Loucy (cell line): ENCODE measurements at regions not wholly inside any gene's neighbourhood (a gene's known extent, or its start where the extent isn't known, plus 50 kb on each side); places are given as distances from the start of the nearest gene placed in this dataset.
A peak's percentile ranks its signal among the peaks of the same experiment; 100 is the strongest.

Source experiments
- H2AFZ ChIP-seq: fragments of 200-600 bp; sonication (generic); 2 replicates; pipeline ENCODE4 v1.6.0; 2016; ENCODE audit warnings: antibody characterized with exemption, mild to moderate bottlenecking, low read length, moderate library complexity
- H3F3A ChIP-seq: fragments of 200-600 bp; 2 replicates; pipeline ENCODE4 v1.6.0; 2016; ENCODE audit warnings: antibody characterized with exemption, low read depth, mild to moderate bottlenecking
- H3K27me3 ChIP-seq: fragments of 200-600 bp; sonication (generic); 2 replicates; pipeline ENCODE4 v1.6.1; 2014; ENCODE audit warnings: low read length, mild to moderate bottlenecking; ENCODE audit not compliant: insufficient read depth, poor library complexity, severe bottlenecking
- H3K36me3 ChIP-seq: fragments of 200-600 bp; sonication (generic); 2 replicates; pipeline ENCODE4 v1.6.1; 2016; ENCODE audit warnings: low read length; ENCODE audit not compliant: insufficient read depth
- H3K4me1 ChIP-seq: fragments of 200-600 bp; sonication (generic); 2 replicates; pipeline ENCODE4 v1.5.1; 2014; ENCODE audit warnings: low read length, mild to moderate bottlenecking; ENCODE audit not compliant: insufficient read depth, poor library complexity, severe bottlenecking
- H3K4me2 ChIP-seq: fragments of 200-600 bp; sonication (generic); 2 replicates; pipeline ENCODE4 v1.6.0; 2014; ENCODE audit warnings: antibody characterized with exemption, low read length, low read depth, mild to moderate bottlenecking; ENCODE audit not compliant: poor library complexity, severe bottlenecking
- H3K4me3 ChIP-seq: fragments of 200-600 bp; sonication (generic); 2 replicates; pipeline ENCODE4 v1.5.1; 2014; ENCODE audit warnings: low read length, mild to moderate bottlenecking, mixed read lengths; ENCODE audit not compliant: poor library complexity, severe bottlenecking
- H3K79me2 ChIP-seq: fragments of 200-600 bp; sonication (generic); 2 replicates; pipeline ENCODE4 v1.6.1; 2014; ENCODE audit warnings: low read length; ENCODE audit not compliant: insufficient read depth
- H3K9ac ChIP-seq: fragments of 200-600 bp; sonication (generic); 2 replicates; pipeline ENCODE4 v1.6.0; 2014; ENCODE audit warnings: mild to moderate bottlenecking, low read depth, low read length, moderate library complexity; ENCODE audit not compliant: poor library complexity, severe bottlenecking
- H3K9me2 ChIP-seq: fragments of 200-600 bp; sonication (generic); replicated peaks from 2 replicates; pipeline ENCODE4 v1.6.1; 2016; ENCODE audit warnings: low read depth, low read length, mixed read lengths
- H3K9me3 ChIP-seq: fragments of 200-600 bp; sonication (generic); 2 replicates; pipeline ENCODE4 v1.6.1; 2014; ENCODE audit warnings: mild to moderate bottlenecking, antibody characterized with exemption, low read length, low read depth; ENCODE audit not compliant: insufficient read depth
- H4K20me1 ChIP-seq: fragments of 200-600 bp; sonication (generic); 2 replicates; pipeline ENCODE4 v1.6.0; 2014; ENCODE audit warnings: antibody characterized with exemption, low read length, mild to moderate bottlenecking; ENCODE audit not compliant: insufficient read depth, poor library complexity, severe bottlenecking
- EZH2phosphoT487 ChIP-seq: fragments of 200-600 bp; IDR thresholded peaks from 2 replicates; pipeline ENCODE4 v1.6.1; 2018; ENCODE audit warnings: antibody characterized with exemption, mild to moderate bottlenecking, moderate library complexity, borderline replicate concordance
- TF ChIP-seq, protein P1 (sequence below): fragments of 200-600 bp; sonication (generic); conservative IDR thresholded peaks from 2 replicates; pipeline ENCODE4 v1.5.1; 2014; ENCODE audit warnings: mild to moderate bottlenecking, antibody characterized with exemption, low read length

DNA sequence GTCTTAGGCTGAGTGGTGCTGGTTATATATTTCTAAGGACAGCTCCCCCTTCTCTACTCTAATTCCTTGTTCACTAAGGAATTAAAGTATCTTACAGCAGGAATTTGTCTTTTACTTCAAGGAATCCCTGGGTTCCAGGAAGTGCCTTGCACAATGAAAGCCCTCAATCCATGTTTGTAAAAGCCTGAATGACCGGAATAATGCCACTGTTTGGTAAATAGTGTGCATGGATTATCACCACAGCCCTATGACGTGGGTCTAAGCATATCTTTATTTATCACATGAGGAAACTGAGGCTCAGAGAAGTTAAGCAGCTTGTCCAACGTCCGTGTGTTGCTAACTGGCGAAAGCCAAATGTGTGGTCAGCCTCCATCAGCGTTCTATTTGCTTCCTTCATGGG, 135.7 kb upstream of the NAV2 start:
- no peaks in the 10 kb centered on the region for H3K9me2 ChIP-seq
- H4K20me1 ChIP-seq = no peaks in the 10 kb centered on the region
- H3K4me2 ChIP-seq = peak overlapping the region; percentile 80
- H3K36me3 ChIP-seq = no peaks in the 10 kb centered on the region
- no peak for TF ChIP-seq EZH2phosphoT487
- TF ChIP-seq, protein P1, sequence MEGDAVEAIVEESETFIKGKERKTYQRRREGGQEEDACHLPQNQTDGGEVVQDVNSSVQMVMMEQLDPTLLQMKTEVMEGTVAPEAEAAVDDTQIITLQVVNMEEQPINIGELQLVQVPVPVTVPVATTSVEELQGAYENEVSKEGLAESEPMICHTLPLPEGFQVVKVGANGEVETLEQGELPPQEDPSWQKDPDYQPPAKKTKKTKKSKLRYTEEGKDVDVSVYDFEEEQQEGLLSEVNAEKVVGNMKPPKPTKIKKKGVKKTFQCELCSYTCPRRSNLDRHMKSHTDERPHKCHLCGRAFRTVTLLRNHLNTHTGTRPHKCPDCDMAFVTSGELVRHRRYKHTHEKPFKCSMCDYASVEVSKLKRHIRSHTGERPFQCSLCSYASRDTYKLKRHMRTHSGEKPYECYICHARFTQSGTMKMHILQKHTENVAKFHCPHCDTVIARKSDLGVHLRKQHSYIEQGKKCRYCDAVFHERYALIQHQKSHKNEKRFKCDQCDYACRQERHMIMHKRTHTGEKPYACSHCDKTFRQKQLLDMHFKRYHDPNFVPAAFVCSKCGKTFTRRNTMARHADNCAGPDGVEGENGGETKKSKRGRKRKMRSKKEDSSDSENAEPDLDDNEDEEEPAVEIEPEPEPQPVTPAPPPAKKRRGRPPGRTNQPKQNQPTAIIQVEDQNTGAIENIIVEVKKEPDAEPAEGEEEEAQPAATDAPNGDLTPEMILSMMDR = no peak
- peak overlapping the region; percentile 61 for H3K4me3 ChIP-seq
- H3F3A ChIP-seq = peaks cover 7% of the 10 kb centered on the region
- 0 out of 2 replicates have a peak overlapping the region, but pooled peaks have one; percentile 48 for H2AFZ ChIP-seq
- no peaks in the 10 kb centered on the region for H3K9me3 ChIP-seq
- no peaks in the 10 kb centered on the region for H3K79me2 ChIP-seq
- H3K9ac ChIP-seq = peak overlapping the region; percentile 65
- peaks cover 72% of the 10 kb centered on the region for H3K4me1 ChIP-seq
- H3K27me3 ChIP-seq = no peaks in the 10 kb centered on the region

DNA sequence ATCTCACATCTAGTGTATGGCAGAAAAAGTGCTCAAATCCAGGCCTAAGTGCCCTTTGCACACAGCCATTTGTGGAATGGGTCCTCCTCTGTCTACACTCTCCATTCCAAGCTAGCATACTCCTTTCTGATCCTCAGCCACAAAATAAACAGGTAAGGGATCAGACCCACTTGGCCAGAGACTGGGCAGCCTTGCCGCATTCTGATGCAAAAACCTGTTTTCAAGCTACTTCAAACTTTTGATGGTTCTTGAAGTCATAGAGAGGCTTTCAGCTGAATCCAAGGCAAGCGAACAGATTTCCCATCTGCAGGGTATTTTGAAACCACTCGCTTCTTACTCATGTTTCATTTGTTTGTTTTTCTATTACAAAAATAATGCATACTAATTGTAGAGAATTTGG, 136.6 kb upstream of the NAV2 start:
- no peaks in the 10 kb centered on the region for H4K20me1 ChIP-seq
- peaks cover 72% of the 10 kb centered on the region for H3K4me1 ChIP-seq
- H3K27me3 ChIP-seq = no peaks in the 10 kb centered on the region
- no peaks in the 10 kb centered on the region for H3K79me2 ChIP-seq
- H3K4me2 ChIP-seq = no peak overlapping the region
- H3K36me3 ChIP-seq = no peaks in the 10 kb centered on the region
- no peaks in the 10 kb centered on the region for H3K9me2 ChIP-seq
- H3K4me3 ChIP-seq = no peak overlapping the region
- peaks cover 7% of the 10 kb centered on the region for H3F3A ChIP-seq
- no peak overlapping the region for H2AFZ ChIP-seq
- no peak for TF ChIP-seq EZH2phosphoT487
- TF ChIP-seq, protein P1 = no peak
- no peaks in the 10 kb centered on the region for H3K9me3 ChIP-seq
- H3K9ac ChIP-seq = no peak overlapping the region

DNA sequence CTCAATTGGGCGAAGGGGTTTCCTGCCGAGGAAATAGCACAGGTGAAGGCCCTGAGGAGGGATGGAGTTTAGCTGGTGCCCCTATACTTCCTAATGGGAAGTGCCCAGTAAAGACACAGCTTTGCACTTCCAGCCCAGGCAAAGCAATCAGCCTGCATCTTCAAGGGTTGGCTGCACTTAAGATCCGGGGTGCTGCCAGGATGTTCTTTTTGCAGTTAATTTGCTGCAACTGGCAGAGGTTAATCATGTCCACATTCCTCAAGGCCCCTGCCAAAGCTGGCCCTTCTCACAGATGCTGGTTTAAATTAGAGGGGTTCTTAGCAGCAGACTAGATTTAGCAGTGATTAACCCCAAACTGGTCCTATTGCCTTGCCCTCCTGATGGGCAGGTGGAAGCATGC, 137.7 kb upstream of the NAV2 start:
- no peaks in the 10 kb centered on the region for H3K9me2 ChIP-seq
- H3K27me3 ChIP-seq = no peaks in the 10 kb centered on the region
- H3K4me2 ChIP-seq = no peak overlapping the region
- H3F3A ChIP-seq = peaks cover 7% of the 10 kb centered on the region
- TF ChIP-seq EZH2phosphoT487 = no peak
- H3K4me3 ChIP-seq = no peak overlapping the region
- no peaks in the 10 kb centered on the region for H3K79me2 ChIP-seq
- no peaks in the 10 kb centered on the region for H3K36me3 ChIP-seq
- no peak overlapping the region for H2AFZ ChIP-seq
- no peaks in the 10 kb centered on the region for H3K9me3 ChIP-seq
- no peaks in the 10 kb centered on the region for H4K20me1 ChIP-seq
- no peak overlapping the region for H3K9ac ChIP-seq
- H3K4me1 ChIP-seq = peaks cover 62% of the 10 kb centered on the region

DNA sequence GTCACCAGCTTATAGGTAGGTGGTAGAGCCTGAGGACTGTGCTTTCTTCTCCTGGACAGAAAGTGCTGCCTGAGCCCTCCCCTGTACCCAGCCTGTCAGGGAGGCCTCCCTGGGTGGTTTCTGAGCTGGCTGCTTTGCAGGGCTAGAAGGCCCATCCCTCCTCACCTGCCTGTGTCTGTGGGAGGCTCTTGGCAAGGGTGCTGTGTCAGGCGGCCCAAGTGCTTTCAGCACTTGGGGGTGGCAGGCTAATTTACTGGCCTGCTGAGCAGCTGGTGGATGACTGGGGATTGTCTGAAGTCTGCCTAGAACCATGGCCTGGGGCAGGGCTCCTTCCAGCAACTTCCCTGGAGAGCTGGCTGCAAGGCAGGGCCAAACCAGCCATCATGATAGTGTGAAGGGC, 139.0 kb upstream of the NAV2 start:
- H2AFZ ChIP-seq = no peak overlapping the region
- H3K27me3 ChIP-seq = no peaks in the 10 kb centered on the region
- peaks cover 50% of the 10 kb centered on the region for H3K4me1 ChIP-seq
- H3F3A ChIP-seq = peaks cover 7% of the 10 kb centered on the region
- H3K9ac ChIP-seq = no peak overlapping the region
- H3K9me3 ChIP-seq = no peaks in the 10 kb centered on the region
- no peak for TF ChIP-seq EZH2phosphoT487
- TF ChIP-seq, protein P1 = no peak
- H3K4me3 ChIP-seq = no peak overlapping the region
- H3K9me2 ChIP-seq = no peaks in the 10 kb centered on the region
- no peaks in the 10 kb centered on the region for H3K79me2 ChIP-seq
- H3K4me2 ChIP-seq = no peak overlapping the region
- no peaks in the 10 kb centered on the region for H3K36me3 ChIP-seq
- H4K20me1 ChIP-seq = no peaks in the 10 kb centered on the region
